ENCODE measurements at regions not wholly inside any gene's neighbourhood (a gene's known extent, or its start where the extent isn't known, plus 50 kb on each side); places are given as distances from the start of the nearest gene placed in this dataset.

GRCh38 chr11:26219183-26220117, 112.5 kb upstream of the ANO3 start:
- Histone ChIP-seq H3K27ac (no peak overlapping the region), H3K27me3 (replicated peaks; ENCODE audit: insufficient read depth) (no peaks in the 10 kb centered on the region), H3K9me3 (no peaks in the 10 kb centered on the region), H3K4me1 (ENCODE audit: control insufficient read depth in 1 of 2, low read depth in 2 of 2) (no peaks in the 10 kb centered on the region), H3K36me3 (no peaks in the 10 kb centered on the region), H3K4me3 (no peak overlapping the region)
- no peak for DNase-seq (ENCODE audit: low spot score)
- no peak for ATAC-seq (ENCODE audit: insufficient number of reproducible peaks, low FRiP score, low read depth)
- TF ChIP-seq CTCF (IDR thresholded peaks at IDR 0.05) = no peak

GRCh38 chr11:26225646-26226045, 106.3 kb upstream of the ANO3 start:
- no peaks in the 10 kb centered on the region for H3K4me1 ChIP-seq (ENCODE audit: control insufficient read depth in 1 of 2, low read depth in 2 of 2)

GRCh38 chr11:26227301-26227746, 104.6 kb upstream of the ANO3 start:
- peak; percentile 17 for TF ChIP-seq CTCF (IDR thresholded peaks at IDR 0.05)
- H3K9me3 ChIP-seq = no peaks in the 10 kb centered on the region
- H3K36me3 ChIP-seq = no peaks in the 10 kb centered on the region
- no peak overlapping the region for H3K27ac ChIP-seq
- no peak overlapping the region for H3K4me3 ChIP-seq
- H3K4me1 ChIP-seq (ENCODE audit: control insufficient read depth in 1 of 2, low read depth in 2 of 2) = no peaks in the 10 kb centered on the region
- ATAC-seq (ENCODE audit: insufficient number of reproducible peaks, low FRiP score, low read depth) (no peak), DNase-seq (ENCODE audit: low spot score) (no peak)
- no peaks in the 10 kb centered on the region for H3K27me3 ChIP-seq (replicated peaks; ENCODE audit: insufficient read depth)

More at GRCh38 chr11:26225646-26226045, 106.3 kb upstream of the ANO3 start:
- Histone ChIP-seq H3K4me3 (no peak overlapping the region), H3K36me3 (no peaks in the 10 kb centered on the region), H3K27ac (no peak overlapping the region), H3K9me3 (no peaks in the 10 kb centered on the region), H3K27me3 (replicated peaks; ENCODE audit: insufficient read depth) (no peaks in the 10 kb centered on the region)
- no peak for TF ChIP-seq CTCF (IDR thresholded peaks at IDR 0.05)
- no peak for ATAC-seq (ENCODE audit: insufficient number of reproducible peaks, low FRiP score, low read depth)
- no peak for DNase-seq (ENCODE audit: low spot score)

- no peak for TF ChIP-seq CTCF (IDR thresholded peaks at IDR 0.05)
- Histone ChIP-seq H3K27me3 (replicated peaks; ENCODE audit: insufficient read depth) (no peaks in the 10 kb centered on the region), H3K36me3 (no peaks in the 10 kb centered on the region), H3K4me3 (no peak overlapping the region), H3K27ac (no peak overlapping the region), H3K4me1 (ENCODE audit: control insufficient read depth in 1 of 2, low read depth in 2 of 2) (no peaks in the 10 kb centered on the region), H3K9me3 (no peaks in the 10 kb centered on the region)
- ATAC-seq (ENCODE audit: insufficient number of reproducible peaks, low FRiP score, low read depth) (no peak), DNase-seq (ENCODE audit: low spot score) (no peak)
Measured at GRCh38 chr11:26227883-26228502, 103.9 kb upstream of the ANO3 start.

- Histone ChIP-seq H3K4me3 (no peak overlapping the region), H3K4me1 (ENCODE audit: control insufficient read depth in 1 of 2, low read depth in 2 of 2) (no peaks in the 10 kb centered on the region), H3K36me3 (no peaks in the 10 kb centered on the region), H3K9me3 (no peaks in the 10 kb centered on the region), H3K27me3 (replicated peaks; ENCODE audit: insufficient read depth) (no peaks in the 10 kb centered on the region), H3K27ac (no peak overlapping the region)
- DNase-seq (ENCODE audit: low spot score) = no peak
- TF ChIP-seq CTCF (IDR thresholded peaks at IDR 0.05) = no peak
- ATAC-seq (ENCODE audit: insufficient number of reproducible peaks, low FRiP score, low read depth) = no peak
Measured at GRCh38 chr11:26228778-26229177, 103.2 kb upstream of the ANO3 start.

Measured in thoracic aorta (tissue), 2 donors.